ENCODE measurements at regions not wholly inside any gene's neighbourhood (a gene's known extent, or its start where the extent isn't known, plus 50 kb on each side); places are given as distances from the start of the nearest gene placed in this dataset.

GRCh38 chr3:178258121-178258520 is 278.1 kb upstream of the KCNMB2 start:
- Histone ChIP-seq H2AFZ (ENCODE audit: low read length) (no peak overlapping the region), H3K4me3 (ENCODE audit: insufficient read depth, low read length) (no peak overlapping the region), H3K27ac (ENCODE audit: low read depth, low read length) (no peak overlapping the region), H3K4me2 (ENCODE audit: insufficient read depth, low read length) (no peak overlapping the region), H3K9me3 (ENCODE audit: low read depth, low read length) (no peaks in the 10 kb centered on the region), H4K20me1 (ENCODE audit: insufficient read depth, low read length) (no peaks in the 10 kb centered on the region), H3K36me3 (ENCODE audit: insufficient read depth, low read length) (no peaks in the 10 kb centered on the region), H3K27me3 (ENCODE audit: insufficient read depth, low read length) (no peaks in the 10 kb centered on the region), H3K79me2 (ENCODE audit: insufficient read depth, low read length) (no peaks in the 10 kb centered on the region), H3K4me1 (ENCODE audit: insufficient read depth, low read length) (no peaks in the 10 kb centered on the region)
- no peak for DNase-seq (ENCODE audit: insufficient read length, low spot score, missing footprints)
- TF ChIP-seq CTCF (IDR thresholded peaks at IDR 0.05; ENCODE audit: extremely low read depth, low read depth, low read length), result no peak

DNA sequence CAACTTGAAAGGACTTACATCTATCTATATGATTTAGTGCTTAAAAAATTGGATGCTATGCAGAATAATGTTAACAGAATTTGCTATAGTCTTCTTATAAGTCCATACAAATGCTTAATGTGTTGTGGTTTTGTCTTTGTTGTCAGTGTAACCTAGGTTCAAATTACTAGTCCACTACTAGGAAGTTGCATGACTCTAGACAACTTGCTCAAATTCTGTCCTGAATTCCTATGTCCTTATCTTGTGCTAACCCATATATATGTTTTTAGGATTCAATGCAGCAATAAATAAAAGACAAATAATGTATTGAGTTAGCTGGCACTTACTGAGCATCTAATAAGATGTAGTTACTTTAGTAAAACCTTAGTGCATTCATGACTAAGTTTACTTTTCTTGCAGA is 276.5 kb upstream of the KCNMB2 start:
- H2AFZ ChIP-seq (ENCODE audit: low read length), result no peak overlapping the region

DNA sequence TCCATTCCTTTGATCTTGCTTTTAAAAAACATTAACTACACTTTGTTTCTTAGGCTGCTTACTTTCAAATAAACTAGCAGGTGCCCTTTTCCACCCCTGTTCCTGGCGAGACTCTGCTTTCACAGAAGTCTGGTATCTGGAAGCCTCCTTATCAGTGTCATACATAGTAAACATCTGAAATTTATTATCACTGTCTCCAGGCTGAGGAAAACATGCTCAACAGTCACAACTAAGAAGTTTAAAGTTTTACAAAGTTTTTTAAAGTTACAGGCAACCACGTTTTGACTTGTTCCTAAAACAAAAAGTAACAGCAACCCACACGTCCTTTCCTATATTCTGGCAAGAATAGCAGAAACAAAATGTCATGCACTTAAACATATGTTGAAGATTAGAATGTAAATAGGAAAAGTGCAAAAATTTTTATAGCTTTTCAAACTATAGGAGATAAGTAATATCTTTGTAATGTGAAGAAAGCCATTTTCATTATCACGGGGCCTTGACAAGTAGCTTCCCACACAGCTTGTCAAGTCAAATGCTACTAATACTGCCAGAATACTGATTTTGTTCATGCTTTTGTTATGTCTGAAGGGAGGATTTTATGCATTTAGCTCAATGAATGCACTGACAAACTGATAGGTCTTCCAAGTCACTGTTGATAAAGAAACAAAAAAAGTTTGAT is 275.2 kb upstream of the KCNMB2 start:
- H2AFZ ChIP-seq (ENCODE audit: low read length), result peak overlapping the region; percentile 17
- H4K20me1 ChIP-seq (ENCODE audit: insufficient read depth, low read length), result no peaks in the 10 kb centered on the region
- no peak overlapping the region for H3K4me2 ChIP-seq (ENCODE audit: insufficient read depth, low read length)
- H3K79me2 ChIP-seq (ENCODE audit: insufficient read depth, low read length), result no peaks in the 10 kb centered on the region
- DNase-seq (ENCODE audit: insufficient read length, low spot score, missing footprints), result no peak
- no peaks in the 10 kb centered on the region for H3K9me3 ChIP-seq (ENCODE audit: low read depth, low read length)
- no peaks in the 10 kb centered on the region for H3K27me3 ChIP-seq (ENCODE audit: insufficient read depth, low read length)
- TF ChIP-seq CTCF (IDR thresholded peaks at IDR 0.05; ENCODE audit: extremely low read depth, low read depth, low read length), result no peak
- H3K27ac ChIP-seq (ENCODE audit: low read depth, low read length), result no peak overlapping the region
- H3K4me1 ChIP-seq (ENCODE audit: insufficient read depth, low read length), result no peaks in the 10 kb centered on the region
- H3K36me3 ChIP-seq (ENCODE audit: insufficient read depth, low read length), result no peaks in the 10 kb centered on the region
- no peak overlapping the region for H3K4me3 ChIP-seq (ENCODE audit: insufficient read depth, low read length)

More for the DNA sequence above, 276.5 kb upstream of the KCNMB2 start:
- no peaks in the 10 kb centered on the region for H3K79me2 ChIP-seq (ENCODE audit: insufficient read depth, low read length)
- TF ChIP-seq CTCF (IDR thresholded peaks at IDR 0.05; ENCODE audit: extremely low read depth, low read depth, low read length), result no peak
- H3K27me3 ChIP-seq (ENCODE audit: insufficient read depth, low read length), result no peaks in the 10 kb centered on the region
- H3K27ac ChIP-seq (ENCODE audit: low read depth, low read length), result no peak overlapping the region
- no peaks in the 10 kb centered on the region for H3K9me3 ChIP-seq (ENCODE audit: low read depth, low read length)
- DNase-seq (ENCODE audit: insufficient read length, low spot score, missing footprints), result no peak
- H3K4me1 ChIP-seq (ENCODE audit: insufficient read depth, low read length), result no peaks in the 10 kb centered on the region
- no peaks in the 10 kb centered on the region for H3K36me3 ChIP-seq (ENCODE audit: insufficient read depth, low read length)
- H3K4me3 ChIP-seq (ENCODE audit: insufficient read depth, low read length), result no peak overlapping the region
- no peaks in the 10 kb centered on the region for H4K20me1 ChIP-seq (ENCODE audit: insufficient read depth, low read length)
- no peak overlapping the region for H3K4me2 ChIP-seq (ENCODE audit: insufficient read depth, low read length)

DNA sequence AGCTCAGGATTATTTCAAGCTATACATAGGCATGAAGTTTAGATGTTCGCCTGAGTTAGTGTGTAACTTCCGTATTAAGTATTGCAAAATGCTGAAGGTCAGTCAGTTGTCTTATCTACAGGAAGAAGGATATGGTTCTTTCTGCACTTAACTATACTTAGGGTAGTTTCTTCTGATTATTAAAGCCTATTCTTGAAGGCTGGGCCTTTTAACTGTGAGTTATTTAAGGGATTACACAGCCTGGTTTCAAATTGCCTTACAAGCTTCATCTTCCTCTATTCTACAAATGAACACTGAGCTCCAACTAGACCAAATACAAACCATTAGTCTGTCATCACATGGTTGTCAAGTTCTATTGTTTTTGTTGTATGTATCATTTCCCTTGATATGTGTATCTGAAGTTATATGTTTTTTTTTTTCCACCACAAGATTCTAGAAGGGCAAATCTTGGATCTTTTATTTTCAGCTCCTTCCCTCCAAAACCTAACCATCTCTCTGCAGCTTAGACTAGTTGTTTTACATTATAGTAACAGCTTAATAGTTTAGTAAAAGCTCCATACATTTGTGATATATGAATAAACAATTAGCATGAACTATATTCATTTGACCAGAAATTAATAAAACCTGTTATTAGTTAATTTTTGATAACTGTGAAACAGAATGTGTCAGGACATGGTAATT is 272.9 kb upstream of the KCNMB2 start:
- Histone ChIP-seq H3K27me3 (ENCODE audit: insufficient read depth, low read length) (no peaks in the 10 kb centered on the region), H3K36me3 (ENCODE audit: insufficient read depth, low read length) (no peaks in the 10 kb centered on the region), H3K4me2 (ENCODE audit: insufficient read depth, low read length) (no peak overlapping the region), H2AFZ (ENCODE audit: low read length) (peak overlapping the region; percentile 21), H3K27ac (ENCODE audit: low read depth, low read length) (no peak overlapping the region), H3K4me1 (ENCODE audit: insufficient read depth, low read length) (no peaks in the 10 kb centered on the region), H4K20me1 (ENCODE audit: insufficient read depth, low read length) (no peaks in the 10 kb centered on the region), H3K4me3 (ENCODE audit: insufficient read depth, low read length) (no peak overlapping the region), H3K9me3 (ENCODE audit: low read depth, low read length) (no peaks in the 10 kb centered on the region), H3K79me2 (ENCODE audit: insufficient read depth, low read length) (no peaks in the 10 kb centered on the region)
- no peak for DNase-seq (ENCODE audit: insufficient read length, low spot score, missing footprints)
- no peak for TF ChIP-seq CTCF (IDR thresholded peaks at IDR 0.05; ENCODE audit: extremely low read depth, low read depth, low read length)

Data from osteoblast (primary cell).